ENCODE measurements at regions not wholly inside any gene's neighbourhood (a gene's known extent, or its start where the extent isn't known, plus 50 kb on each side); places are given as distances from the start of the nearest gene placed in this dataset.
"Not testable (repeated sequence)": the region's sequence is repeated elsewhere in the genome, so short reads cannot be mapped to it uniquely, and the experiment has no call there.

GRCh38 chr5:86565197-86565789 lies 52.4 kb upstream of the COX7C start:
- DNase-seq = no peak

- not testable (repeated sequence) for DNase-seq
These were observed 51.7 kb upstream of the COX7C start for GRCh38 chr5:86566030-86566429.

Measured in T-helper 2 cell (primary cell).